CD4-positive, alpha-beta T cell treated with Interleukin-2 at 100 ng/mL for 4 hours (primary cell): ENCODE measurements at regions not wholly inside any gene's neighbourhood (a gene's known extent, or its start where the extent isn't known, plus 50 kb on each side); places are given as distances from the start of the nearest gene placed in this dataset.

Experiments
- DNase-seq: peaks from one replicate; pipeline ENCODE4 v3.0.0-alpha.2; 2020; ENCODE audit warnings: low spot score

- no peak for DNase-seq
Measured at GRCh38 chr13:78862446-78862845, 203.5 kb upstream of the OBI1 start.

- no peak for DNase-seq
Measured at GRCh38 chr13:78852709-78853108, 193.8 kb upstream of the OBI1 start.

GRCh38 chr13:78845656-78846365 is 186.9 kb upstream of the OBI1 start:
- no peak for DNase-seq

GRCh38 chr13:78844106-78844505 is 185.2 kb upstream of the OBI1 start:
- DNase-seq, result no peak

GRCh38 chr13:78841358-78841963 is 182.5 kb upstream of the OBI1 start:
- no peak for DNase-seq

- DNase-seq, result no peak
Measured at GRCh38 chr13:78836238-78836784, 177.4 kb upstream of the OBI1 start.

GRCh38 chr13:78832461-78832860 is 173.5 kb upstream of the OBI1 start:
- DNase-seq, result no peak

- no peak for DNase-seq
Measured at GRCh38 chr13:78830508-78830907, 171.6 kb upstream of the OBI1 start.

GRCh38 chr13:78829821-78830220 is 170.9 kb upstream of the OBI1 start:
- DNase-seq, result no peak

- DNase-seq, result no peak
Measured at GRCh38 chr13:78827471-78827870, 168.5 kb upstream of the OBI1 start.

- DNase-seq, result no peak
Measured at GRCh38 chr13:78826936-78827335, 168.0 kb upstream of the OBI1 start.

- no peak for DNase-seq
Measured at GRCh38 chr13:78826312-78826711, 167.4 kb upstream of the OBI1 start.

- DNase-seq, result no peak
Measured at GRCh38 chr13:78820541-78820940, 161.6 kb upstream of the OBI1 start.

GRCh38 chr13:78816592-78816991 is 157.6 kb upstream of the OBI1 start:
- no peak for DNase-seq

GRCh38 chr13:78816154-78816553 is 157.2 kb upstream of the OBI1 start:
- no peak for DNase-seq

- DNase-seq, result no peak
Measured at GRCh38 chr13:78806457-78806856, 147.5 kb upstream of the OBI1 start.

- no peak for DNase-seq
Measured at GRCh38 chr13:78802912-78803311, 144.0 kb upstream of the OBI1 start.

- DNase-seq, result no peak
Measured at GRCh38 chr13:78787190-78787589, 128.2 kb upstream of the OBI1 start.

- no peak for DNase-seq
Measured at GRCh38 chr13:78786459-78786858, 127.5 kb upstream of the OBI1 start.

- no peak for DNase-seq
Measured at GRCh38 chr13:78785764-78786163, 126.8 kb upstream of the OBI1 start.

GRCh38 chr13:78784014-78784750 is 125.2 kb upstream of the OBI1 start:
- DNase-seq, result no peak

- no peak for DNase-seq
Measured at GRCh38 chr13:78780708-78781107, 121.8 kb upstream of the OBI1 start.

GRCh38 chr13:78779608-78780007 is 120.7 kb upstream of the OBI1 start:
- no peak for DNase-seq
